ENCODE measurements at regions not wholly inside any gene's neighbourhood (a gene's known extent, or its start where the extent isn't known, plus 50 kb on each side); places are given as distances from the start of the nearest gene placed in this dataset.

DNA sequence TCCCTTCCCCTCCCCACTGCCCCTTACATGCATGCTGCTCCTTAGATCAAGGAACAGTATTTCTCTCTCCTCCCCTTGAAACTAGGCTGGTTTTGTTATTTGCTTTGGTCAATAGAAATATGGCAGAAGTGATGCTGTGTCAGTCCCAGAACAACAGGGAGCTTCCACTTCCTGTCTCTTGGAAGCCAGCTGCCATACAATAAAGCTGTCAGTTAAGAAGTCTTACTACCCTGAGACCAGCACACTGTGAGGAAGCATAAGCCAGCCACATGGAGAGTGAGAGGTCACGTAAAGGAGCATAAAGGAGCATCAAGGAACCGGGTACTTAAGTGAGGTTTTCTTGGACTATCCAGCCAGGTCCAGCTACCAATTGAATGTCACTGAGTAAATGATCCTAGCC lies 126.6 kb downstream of the NOL4 start (continued):
- TF ChIP-seq, protein P1, sequence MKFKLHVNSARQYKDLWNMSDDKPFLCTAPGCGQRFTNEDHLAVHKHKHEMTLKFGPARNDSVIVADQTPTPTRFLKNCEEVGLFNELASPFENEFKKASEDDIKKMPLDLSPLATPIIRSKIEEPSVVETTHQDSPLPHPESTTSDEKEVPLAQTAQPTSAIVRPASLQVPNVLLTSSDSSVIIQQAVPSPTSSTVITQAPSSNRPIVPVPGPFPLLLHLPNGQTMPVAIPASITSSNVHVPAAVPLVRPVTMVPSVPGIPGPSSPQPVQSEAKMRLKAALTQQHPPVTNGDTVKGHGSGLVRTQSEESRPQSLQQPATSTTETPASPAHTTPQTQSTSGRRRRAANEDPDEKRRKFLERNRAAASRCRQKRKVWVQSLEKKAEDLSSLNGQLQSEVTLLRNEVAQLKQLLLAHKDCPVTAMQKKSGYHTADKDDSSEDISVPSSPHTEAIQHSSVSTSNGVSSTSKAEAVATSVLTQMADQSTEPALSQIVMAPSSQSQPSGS (tag by site-specific recombination; IDR thresholded peaks at IDR 0.05; ENCODE audit: low read depth): no peak
- TF ChIP-seq SP7 (tag by site-specific recombination; IDR thresholded peaks at IDR 0.05) (no peak), ZNF843 (tag by site-specific recombination; IDR thresholded peaks at IDR 0.05) (no peak), ZNF621 (tag by site-specific recombination; IDR thresholded peaks at IDR 0.05) (no peak), PRDM1 (tag by site-specific recombination; IDR thresholded peaks at IDR 0.05) (no peak)

DNA sequence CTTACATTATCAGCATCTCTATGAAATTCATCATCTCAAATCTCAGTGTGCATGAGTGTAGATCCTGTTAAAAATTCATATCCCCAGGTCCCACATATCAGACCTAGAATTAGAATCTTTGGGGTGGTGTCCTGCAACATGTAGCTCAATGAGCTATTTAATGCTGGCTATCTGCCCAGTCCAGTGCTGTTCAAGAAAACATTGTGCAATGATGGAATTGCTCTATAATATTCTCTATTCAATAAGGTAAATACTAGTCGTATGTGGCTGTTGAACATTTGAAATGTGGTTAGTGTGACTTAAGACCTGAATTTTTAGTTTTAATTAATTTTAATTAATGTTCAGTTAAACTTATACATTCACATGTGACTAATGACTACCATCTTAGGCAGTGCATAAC lies 127.4 kb downstream of the NOL4 start:
- TF ChIP-seq ZNF214 (tag by site-specific recombination; IDR thresholded peaks at IDR 0.05; ENCODE audit: borderline replicate concordance) (no peak), ZNF221 (tag by site-specific recombination; IDR thresholded peaks at IDR 0.05; ENCODE audit: borderline replicate concordance) (no peak), ZNF843 (tag by site-specific recombination; IDR thresholded peaks at IDR 0.05) (no peak), MEIS1 (CRISPR knock-in tag; IDR thresholded peaks at IDR 0.05; ENCODE audit: borderline replicate concordance) (no peak), TCF7L2 (IDR thresholded peaks at IDR 0.05; ENCODE audit: borderline replicate concordance, low read depth, low read length) (no peak), KLF7 (tag by site-specific recombination; IDR thresholded peaks at IDR 0.05; ENCODE audit: borderline replicate concordance) (no peak), WT1 (tag by site-specific recombination; IDR thresholded peaks at IDR 0.05) (no peak), SP7 (tag by site-specific recombination; IDR thresholded peaks at IDR 0.05) (no peak), ZNF701 (tag by site-specific recombination; IDR thresholded peaks at IDR 0.05) (no peak), ZNF366 (tag by site-specific recombination; conservative IDR thresholded peaks at IDR 0.05) (no peak), ZSCAN30 (tag by site-specific recombination; IDR thresholded peaks at IDR 0.05) (no peak), ZNF571 (tag by site-specific recombination; IDR thresholded peaks at IDR 0.05) (no peak), ZNF530 (tag by site-specific recombination; IDR thresholded peaks at IDR 0.05; ENCODE audit: low read depth) (no peak), ZNF133 (tag by site-specific recombination; IDR thresholded peaks at IDR 0.05) (no peak), ZNF423 (tag by site-specific recombination; IDR thresholded peaks at IDR 0.05) (no peak), ZBTB48 (tag by site-specific recombination; IDR thresholded peaks at IDR 0.05) (no peak), ZNF341 (tag by site-specific recombination; IDR thresholded peaks at IDR 0.05; ENCODE audit: low read depth) (no peak)
- TF ChIP-seq, protein P2, sequence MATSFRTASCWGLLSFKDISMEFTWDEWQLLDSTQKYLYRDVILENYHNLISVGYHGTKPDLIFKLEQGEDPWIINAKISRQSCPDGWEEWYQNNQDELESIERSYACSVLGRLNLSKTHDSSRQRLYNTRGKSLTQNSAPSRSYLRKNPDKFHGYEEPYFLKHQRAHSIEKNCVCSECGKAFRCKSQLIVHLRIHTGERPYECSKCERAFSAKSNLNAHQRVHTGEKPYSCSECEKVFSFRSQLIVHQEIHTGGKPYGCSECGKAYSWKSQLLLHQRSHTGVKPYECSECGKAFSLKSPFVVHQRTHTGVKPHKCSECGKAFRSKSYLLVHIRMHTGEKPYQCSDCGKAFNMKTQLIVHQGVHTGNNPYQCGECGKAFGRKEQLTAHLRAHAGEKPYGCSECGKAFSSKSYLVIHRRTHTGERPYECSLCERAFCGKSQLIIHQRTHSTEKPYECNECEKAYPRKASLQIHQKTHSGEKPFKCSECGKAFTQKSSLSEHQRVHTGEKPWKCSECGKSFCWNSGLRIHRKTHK (tag by site-specific recombination; IDR thresholded peaks at IDR 0.05): no peak
- TF ChIP-seq, protein P3, sequence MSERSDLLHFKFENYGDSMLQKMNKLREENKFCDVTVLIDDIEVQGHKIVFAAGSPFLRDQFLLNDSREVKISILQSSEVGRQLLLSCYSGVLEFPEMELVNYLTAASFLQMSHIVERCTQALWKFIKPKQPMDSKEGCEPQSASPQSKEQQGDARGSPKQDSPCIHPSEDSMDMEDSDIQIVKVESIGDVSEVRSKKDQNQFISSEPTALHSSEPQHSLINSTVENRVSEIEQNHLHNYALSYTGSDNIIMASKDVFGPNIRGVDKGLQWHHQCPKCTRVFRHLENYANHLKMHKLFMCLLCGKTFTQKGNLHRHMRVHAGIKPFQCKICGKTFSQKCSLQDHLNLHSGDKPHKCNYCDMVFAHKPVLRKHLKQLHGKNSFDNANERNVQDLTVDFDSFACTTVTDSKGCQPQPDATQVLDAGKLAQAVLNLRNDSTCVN (tag by site-specific recombination; optimal IDR thresholded peaks at IDR 0.05): no peak
- H3K36me3 ChIP-seq (ENCODE audit: control insufficient read depth in 2 of 2, insufficient read depth in 1 of 2, low read length in 2 of 2): no peaks in the 10 kb centered on the region
- H3K27ac ChIP-seq (ENCODE audit: extremely low read depth, low read depth, low read length): no peak overlapping the region
- H3K9me3 ChIP-seq (ENCODE audit: control insufficient read depth, insufficient read depth, low read depth, low read length): no peaks in the 10 kb centered on the region
- no peaks in the 10 kb centered on the region for H3K4me1 ChIP-seq (ENCODE audit: control insufficient read depth, insufficient read depth, low read length)
- ChIA-PET CTCF (interaction anchor here (1.0 kb wide), 1 partner anchor 25 kb away, joined by 3 read pairs; no protein-coding TSS in a partner anchor), POLR2A (no interaction called here)
- no peak overlapping the region for H3K4me3 ChIP-seq (ENCODE audit: low read depth, low read length)

Measured in HEK293 (cell line).